Stimulated activated CD4-positive, alpha-beta T cell treated with anti-CD3 and anti-CD28 coated beads, TNF-alpha, amount 100 ng/mL, for 48 hours (primary cell): ENCODE measurements at regions not wholly inside any gene's neighbourhood (a gene's known extent, or its start where the extent isn't known, plus 50 kb on each side); places are given as distances from the start of the nearest gene placed in this dataset.
"Not testable (repeated sequence)": the region's sequence is repeated elsewhere in the genome, so short reads cannot be mapped to it uniquely, and the experiment has no call there.

Source experiments
- DNase-seq, 3 donors: peaks; one replicate each; pipeline ENCODE4 v3.0.0-alpha.2; 2020; ENCODE audit warnings: low read depth in 3 of 3

DNA sequence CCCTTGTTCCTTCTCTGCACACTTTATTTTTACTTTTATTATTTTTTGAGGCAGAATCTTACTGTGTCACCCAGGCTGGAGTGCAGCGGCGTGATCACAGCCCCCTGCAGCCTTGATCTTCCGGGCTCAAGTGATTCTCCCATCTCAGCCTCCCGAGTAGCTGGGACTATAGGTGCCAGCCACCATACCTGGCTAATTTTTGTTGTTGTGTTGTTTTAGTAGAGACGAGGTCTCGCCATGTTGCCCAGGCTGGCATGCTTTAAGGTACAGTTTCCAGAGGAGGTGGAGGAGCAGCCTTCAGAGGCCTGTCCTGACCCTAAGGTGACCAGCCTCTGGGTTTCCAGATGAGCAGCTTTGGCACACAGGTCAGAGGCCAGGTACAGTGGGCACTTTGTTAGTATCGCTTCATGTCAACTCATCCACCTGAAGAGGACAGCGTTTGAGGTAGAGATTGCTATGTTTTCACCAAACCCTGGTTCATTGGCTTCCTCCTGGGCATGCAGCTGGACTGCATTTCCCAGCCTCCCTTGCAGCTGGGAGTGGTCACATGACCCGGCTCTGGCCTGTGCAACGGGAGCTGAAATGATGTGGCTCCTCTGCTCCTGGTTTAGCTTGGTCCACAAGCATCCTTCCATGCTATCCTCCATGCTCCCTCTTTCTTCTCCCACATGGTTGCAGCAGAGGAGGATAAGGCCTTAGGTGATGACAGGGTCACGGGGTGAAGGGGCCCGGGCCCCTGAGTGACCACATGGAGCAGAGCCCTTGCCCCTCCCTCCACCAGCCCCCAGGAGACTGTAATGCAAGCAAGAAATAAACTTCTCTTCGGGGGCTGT lies 139.3 kb upstream of the IER5L start:
- no peak for DNase-seq

GRCh38 chr9:129316281-129317030 lies 138.4 kb upstream of the IER5L start:
- DNase-seq, result no peak

GRCh38 chr9:129313331-129313955 lies 135.4 kb upstream of the IER5L start:
- no peak for DNase-seq

GRCh38 chr9:129312251-129313122 lies 134.4 kb upstream of the IER5L start:
- no peak for DNase-seq

GRCh38 chr9:129311643-129312042 lies 133.6 kb upstream of the IER5L start:
- no peak for DNase-seq

GRCh38 chr9:129310666-129311350 lies 132.7 kb upstream of the IER5L start:
- DNase-seq, result no peak

DNA sequence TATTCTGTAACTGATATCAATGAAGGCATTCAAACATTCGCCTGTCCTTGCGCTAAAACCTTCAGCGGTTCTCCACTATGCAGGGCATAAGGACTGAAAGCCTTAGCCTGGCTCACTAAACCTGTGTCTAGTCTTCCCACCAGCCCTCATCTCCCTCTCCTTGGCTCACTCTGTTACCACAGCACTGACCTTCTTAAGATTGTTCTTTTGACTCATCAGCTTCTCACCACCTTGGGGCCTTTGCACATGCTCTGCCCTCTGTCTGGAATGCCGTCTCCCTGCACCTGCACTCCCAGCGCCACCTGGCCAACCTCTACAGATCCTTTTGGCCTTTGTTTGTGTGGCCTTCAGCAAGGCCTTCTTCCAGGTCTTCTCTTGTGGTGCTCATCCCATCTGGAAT lies 131.8 kb upstream of the IER5L start:
- DNase-seq, result no peak

DNA sequence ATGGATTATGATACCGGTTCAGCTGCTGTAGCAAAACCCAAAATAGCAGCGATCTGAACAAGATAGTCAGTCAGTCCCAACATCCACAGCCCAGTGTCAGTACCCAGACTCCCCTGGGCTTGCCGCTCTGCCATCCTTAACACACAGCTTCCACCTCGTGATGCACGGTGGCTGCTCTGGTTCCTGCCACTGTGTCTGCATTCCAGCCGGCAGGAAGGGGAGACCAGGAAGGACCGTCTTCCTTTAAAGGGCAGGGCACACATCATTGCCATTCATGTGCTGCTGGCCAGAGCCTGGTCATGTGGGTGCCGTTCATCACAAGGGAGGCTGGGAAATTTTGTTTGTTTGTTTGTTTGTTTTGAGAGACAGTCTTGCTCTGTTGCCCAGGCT lies 131.0 kb upstream of the IER5L start:
- no peak for DNase-seq

GRCh38 chr9:129307227-129307970 lies 129.3 kb upstream of the IER5L start:
- DNase-seq, result no peak

DNA sequence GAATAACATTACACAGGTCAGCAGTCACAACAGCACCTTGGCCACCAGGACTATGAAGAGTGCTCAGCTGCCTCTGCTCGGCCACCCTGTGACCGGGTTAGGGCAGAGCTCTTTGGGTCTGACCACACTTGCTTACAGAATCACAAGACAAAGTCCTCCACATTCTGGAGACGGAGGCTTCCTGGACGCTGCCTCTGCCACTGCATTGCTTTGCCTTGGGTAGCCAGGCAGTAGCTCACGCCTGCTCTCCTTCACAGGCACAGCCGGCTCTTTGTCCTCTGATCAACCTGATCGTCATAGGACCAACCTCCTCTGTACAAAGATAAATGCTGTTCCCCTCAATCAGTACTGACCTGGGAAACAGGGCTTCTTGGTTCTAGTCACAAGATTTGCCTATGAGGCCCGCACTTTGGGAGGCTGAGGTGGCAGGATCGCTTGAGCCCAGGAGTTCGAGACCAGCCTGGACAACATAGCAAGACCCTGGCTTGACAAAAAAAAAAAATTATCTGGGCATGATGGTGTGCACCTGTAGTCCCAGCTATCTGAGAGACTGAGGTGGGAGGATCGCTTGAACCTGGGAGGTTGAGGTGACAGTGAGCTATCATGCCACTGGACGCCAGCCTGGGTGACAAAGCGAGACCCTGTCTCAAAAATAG lies 128.4 kb upstream of the IER5L start:
- DNase-seq, result no peak

DNA sequence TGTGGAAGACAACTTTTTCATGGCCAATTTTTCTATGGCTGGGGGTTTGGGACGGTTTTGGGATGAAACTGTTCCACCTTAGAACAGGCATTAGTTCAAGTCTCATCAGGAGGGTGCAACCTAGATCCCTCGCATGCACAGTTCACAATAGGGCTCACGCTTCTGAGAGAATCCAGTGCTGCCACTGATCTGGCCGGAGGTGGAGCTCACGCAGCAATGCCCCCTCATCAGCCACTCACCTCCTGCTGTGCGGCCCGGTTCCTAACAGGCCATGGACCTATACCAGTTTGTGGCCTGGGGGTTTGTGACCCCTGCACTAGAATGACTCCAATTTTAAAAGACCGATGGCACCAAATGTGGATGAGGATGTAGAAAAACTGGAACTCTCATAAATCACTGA lies 127.2 kb upstream of the IER5L start:
- DNase-seq, result no peak

DNA sequence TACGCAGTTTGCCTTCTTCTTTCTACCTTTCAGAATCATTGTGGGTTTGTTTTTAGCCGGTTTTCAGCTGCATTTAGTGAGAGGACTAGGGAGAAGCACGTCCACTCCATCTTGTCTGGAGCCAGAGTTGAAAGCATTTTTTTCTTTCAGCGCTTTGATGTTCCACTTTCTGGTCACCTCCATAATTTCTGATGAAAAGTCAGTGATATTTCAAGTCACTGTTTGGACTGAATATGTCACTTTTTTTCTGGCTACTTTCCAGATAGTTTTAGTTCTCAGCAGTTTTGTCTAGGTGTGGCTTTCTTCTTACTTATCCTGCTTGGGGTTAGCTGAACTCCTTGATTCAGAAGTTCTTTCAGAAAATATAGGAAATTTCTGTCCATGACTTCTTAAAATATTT lies 123.9 kb upstream of the IER5L start:
- no peak for DNase-seq

DNA sequence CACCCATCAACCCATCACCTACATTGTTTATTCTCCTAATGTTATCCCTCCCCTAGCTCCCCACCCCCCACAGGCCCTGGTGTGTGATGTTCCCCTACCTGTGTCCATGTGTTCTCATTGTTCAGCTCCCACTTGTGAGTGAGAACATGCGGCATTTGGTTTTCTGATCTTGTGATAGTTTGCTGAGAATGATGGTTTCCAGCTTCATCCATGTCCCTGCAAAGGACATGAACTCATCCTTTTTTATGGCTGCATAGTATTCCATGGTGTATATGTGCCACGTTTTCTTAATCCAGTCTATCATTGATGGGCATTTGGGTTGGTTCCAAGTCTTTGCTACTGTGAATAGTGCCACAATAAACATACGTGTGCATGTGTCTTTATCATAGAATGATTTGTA lies 118.1 kb upstream of the IER5L start:
- not testable (repeated sequence) for DNase-seq

DNA sequence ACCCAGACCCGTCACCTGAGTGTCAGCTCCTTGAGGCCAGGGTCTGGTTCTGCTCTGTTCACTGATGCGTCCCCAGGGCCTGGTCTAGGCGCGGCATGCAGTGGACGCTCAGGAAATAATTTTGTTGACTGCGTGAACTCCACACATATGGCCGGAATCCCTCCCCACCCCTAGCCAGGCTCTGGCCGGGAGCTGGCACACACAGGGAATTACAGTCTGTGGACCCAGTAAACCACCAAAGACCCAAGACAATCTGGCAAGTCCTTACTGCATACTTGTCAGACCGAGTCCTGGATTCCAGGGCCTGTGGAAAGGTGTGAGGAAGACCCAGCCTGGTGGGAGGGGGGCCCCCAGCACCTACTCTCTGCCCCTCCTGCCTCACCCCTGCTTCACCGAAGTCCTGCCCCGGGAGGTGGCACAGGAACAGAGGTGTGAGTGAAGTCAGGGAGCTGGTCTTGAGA lies 113.0 kb upstream of the IER5L start:
- no peak for DNase-seq

- no peak for DNase-seq
These were observed 112.5 kb upstream of the IER5L start for GRCh38 chr9:129290606-129291005.

GRCh38 chr9:129289883-129290282 lies 111.8 kb upstream of the IER5L start:
- DNase-seq, result no peak

DNA sequence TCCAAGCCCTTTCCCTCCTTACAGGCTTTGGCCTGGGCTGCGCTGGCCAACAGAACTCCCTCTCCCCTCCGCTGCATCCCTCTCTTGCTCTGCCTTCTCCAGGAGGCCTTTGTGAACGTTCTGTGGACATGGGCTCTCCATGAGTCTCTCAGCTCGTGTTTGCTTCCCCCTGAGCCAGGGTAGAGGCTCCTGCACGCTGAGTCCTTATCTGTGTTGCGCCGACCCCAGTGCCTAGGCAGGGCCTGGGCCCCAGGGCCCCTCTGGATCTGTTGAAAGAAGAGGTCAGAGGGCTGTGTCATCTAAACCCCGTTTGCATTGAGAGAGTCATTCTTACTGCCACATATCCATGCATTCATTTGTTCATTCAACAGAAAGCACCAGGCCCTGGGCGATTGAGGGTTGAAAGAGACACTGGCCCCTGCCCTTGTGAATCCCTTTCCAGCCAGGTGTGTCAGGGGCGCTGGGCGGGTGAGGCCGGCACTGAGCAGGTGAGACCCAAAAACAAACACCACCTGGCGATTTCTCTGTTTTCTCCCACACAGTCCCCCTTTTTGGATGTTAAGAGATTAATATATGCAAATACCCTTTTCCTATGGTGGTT lies 111.2 kb upstream of the IER5L start:
- no peak for DNase-seq

GRCh38 chr9:129287619-129288305 lies 109.7 kb upstream of the IER5L start:
- DNase-seq, result no peak
